ENCODE measurements at regions not wholly inside any gene's neighbourhood (a gene's known extent, or its start where the extent isn't known, plus 50 kb on each side); places are given as distances from the start of the nearest gene placed in this dataset.

- TF ChIP-seq U2AF1 (optimal IDR thresholded peaks at IDR 0.05; ENCODE audit: low read depth, low read length) (no peak), RFX1 (IDR thresholded peaks at IDR 0.05) (no peak), ZNF507 (tag; conservative IDR thresholded peaks at IDR 0.05) (no peak), TAL1 (IDR thresholded peaks at IDR 0.05) (no peak)
- Histone ChIP-seq H3K27me3 (ENCODE audit: control insufficient read depth in 2 of 2, insufficient read depth in 2 of 2, low read length in 2 of 2) (no peaks in the 10 kb centered on the region), H3K4me2 (ENCODE audit: insufficient read depth, low read length) (no peak overlapping the region), H3K4me3 (no peak overlapping the region), H2AFZ (ENCODE audit: low read depth, low read length) (peak overlapping the region; percentile 38; the same call in 1 of the 2 replicates), H3K9ac (ENCODE audit: insufficient read depth in 1 of 2, low read depth in 2 of 2, low read length in 2 of 2) (no peak overlapping the region), H4K20me1 (replicated peaks; ENCODE audit: control insufficient read depth, insufficient read depth, low read length) (no peaks in the 10 kb centered on the region), H3K9me3 (replicated peaks; ENCODE audit: control insufficient read depth, insufficient read depth, low read depth, low read length) (no peaks in the 10 kb centered on the region), H3K4me1 (replicated peaks in 1 of 2; ENCODE audit: control insufficient read depth in 2 of 2, insufficient read depth in 2 of 2, low read length in 2 of 2) (no peaks in the 10 kb centered on the region), H3K27ac (ENCODE audit: extremely low read depth, low read depth, low read length) (no peak overlapping the region), H3K36me3 (ENCODE audit: control insufficient read depth, insufficient read depth, low read length) (no peaks in the 10 kb centered on the region), H3K79me2 (ENCODE audit: control insufficient read depth, insufficient read depth, low read length) (no peaks in the 10 kb centered on the region), H3K9me1 (ENCODE audit: control insufficient read depth, insufficient read depth, low read length) (no peaks in the 10 kb centered on the region)
- no peak for FAIRE-seq
- CTCF ChIA-PET (ENCODE audit: low intra/inter-chr PET ratio) = no interaction called here
- BruUV-seq (replicated peaks) = no TSS peak
- ATAC-seq = no peak
- DNase-seq (ENCODE audit: extremely low read depth in 1 of 4, low spot score in 3 of 4) = no peak
- in situ Hi-C loops (cut with MboI) (no loop called here), intact Hi-C loops (cut with micrococcal nuclease) (no loop called here)
- POLR2A ChIA-PET = interaction anchor here (0.7 to 1.9 kb wide), 3 partner anchors 9 to 253 kb away, joined by 3 to 5 read pairs (median 3); no protein-coding TSS in a partner anchor
- 29% methylated on average over 2 of the region's 2 CpGs for WGBS (ENCODE audit: insufficient coverage, low coverage, missing lambda C conversion rate)
Observed at GRCh38 chr1:70778056-70778762, 269.4 kb downstream of the PTGER3 start.

DNA sequence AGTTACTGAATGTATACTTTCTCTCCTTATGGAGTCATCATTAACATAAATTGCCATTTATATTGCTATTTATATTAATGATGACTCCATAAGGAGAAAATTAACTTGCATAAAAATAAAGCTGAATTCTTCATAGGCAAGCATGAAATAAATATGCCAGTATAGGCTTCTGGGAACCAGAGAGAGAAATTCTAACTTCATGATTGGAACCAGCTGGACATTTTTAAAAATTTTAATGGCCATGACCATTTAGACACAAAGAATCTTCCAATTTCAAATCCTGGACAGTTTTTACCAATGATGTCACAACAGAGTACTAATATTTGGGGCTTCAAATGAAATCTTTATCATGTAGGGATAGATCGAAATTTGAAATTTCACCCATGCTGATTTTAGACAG is 268.7 kb downstream of the PTGER3 start:
- intact Hi-C loops (cut with micrococcal nuclease) = no loop called here
- Histone ChIP-seq H3K27ac (ENCODE audit: extremely low read depth, low read depth, low read length) (no peak overlapping the region), H4K20me1 (replicated peaks; ENCODE audit: control insufficient read depth, insufficient read depth, low read length) (no peaks in the 10 kb centered on the region), H3K4me3 (no peak overlapping the region), H3K79me2 (ENCODE audit: control insufficient read depth, insufficient read depth, low read length) (no peaks in the 10 kb centered on the region), H3K9me3 (replicated peaks; ENCODE audit: control insufficient read depth, insufficient read depth, low read depth, low read length) (no peaks in the 10 kb centered on the region), H2AFZ (ENCODE audit: low read depth, low read length) (no peak overlapping the region), H3K9me1 (ENCODE audit: control insufficient read depth, insufficient read depth, low read length) (no peaks in the 10 kb centered on the region), H3K4me2 (ENCODE audit: insufficient read depth, low read length) (no peak overlapping the region), H3K27me3 (ENCODE audit: control insufficient read depth in 2 of 2, insufficient read depth in 2 of 2, low read length in 2 of 2) (no peaks in the 10 kb centered on the region), H3K9ac (ENCODE audit: insufficient read depth in 1 of 2, low read depth in 2 of 2, low read length in 2 of 2) (no peak overlapping the region), H3K4me1 (replicated peaks in 1 of 2; ENCODE audit: control insufficient read depth in 2 of 2, insufficient read depth in 2 of 2, low read length in 2 of 2) (no peaks in the 10 kb centered on the region), H3K36me3 (ENCODE audit: control insufficient read depth, insufficient read depth, low read length) (no peaks in the 10 kb centered on the region)
- FAIRE-seq (no peak), ATAC-seq (no peak), DNase-seq (ENCODE audit: extremely low read depth in 1 of 4, low spot score in 3 of 4) (no peak)
- 64% methylated on average over 1 of the region's 1 CpG for WGBS (ENCODE audit: insufficient coverage, low coverage, missing lambda C conversion rate)
- ChIA-PET CTCF (ENCODE audit: low intra/inter-chr PET ratio) (no interaction called here), POLR2A (interaction anchor here (1.9 kb wide), 1 partner anchor 8 kb away, joined by 5 read pairs; no protein-coding TSS in a partner anchor)
- BruUV-seq (replicated peaks) = no TSS peak
- in situ Hi-C loops (cut with MboI) = no loop called here
- TF ChIP-seq ZNF696 (CRISPR knock-in tag; conservative IDR thresholded peaks at IDR 0.05) (no peak), TBL1XR1 (IDR thresholded peaks at IDR 0.05; ENCODE audit: low read length in 2 of 2) (no peak), MAFG (tag; conservative IDR thresholded peaks at IDR 0.05) (no peak), COPS2 (conservative IDR thresholded peaks at IDR 0.05) (no peak), ETV5 (CRISPR knock-in tag; IDR thresholded peaks at IDR 0.05; ENCODE audit: low read depth) (no peak), PHTF2 (CRISPR knock-in tag; IDR thresholded peaks at IDR 0.05) (no peak), ZNF217 (CRISPR knock-in tag; IDR thresholded peaks at IDR 0.05) (no peak), ZBTB12 (CRISPR knock-in tag; IDR thresholded peaks at IDR 0.05) (no peak), SP2 (IDR thresholded peaks at IDR 0.05; ENCODE audit: extremely low read depth, low read depth, low read length, poor library complexity, severe bottlenecking) (no peak)
- TF ChIP-seq, protein P1, sequence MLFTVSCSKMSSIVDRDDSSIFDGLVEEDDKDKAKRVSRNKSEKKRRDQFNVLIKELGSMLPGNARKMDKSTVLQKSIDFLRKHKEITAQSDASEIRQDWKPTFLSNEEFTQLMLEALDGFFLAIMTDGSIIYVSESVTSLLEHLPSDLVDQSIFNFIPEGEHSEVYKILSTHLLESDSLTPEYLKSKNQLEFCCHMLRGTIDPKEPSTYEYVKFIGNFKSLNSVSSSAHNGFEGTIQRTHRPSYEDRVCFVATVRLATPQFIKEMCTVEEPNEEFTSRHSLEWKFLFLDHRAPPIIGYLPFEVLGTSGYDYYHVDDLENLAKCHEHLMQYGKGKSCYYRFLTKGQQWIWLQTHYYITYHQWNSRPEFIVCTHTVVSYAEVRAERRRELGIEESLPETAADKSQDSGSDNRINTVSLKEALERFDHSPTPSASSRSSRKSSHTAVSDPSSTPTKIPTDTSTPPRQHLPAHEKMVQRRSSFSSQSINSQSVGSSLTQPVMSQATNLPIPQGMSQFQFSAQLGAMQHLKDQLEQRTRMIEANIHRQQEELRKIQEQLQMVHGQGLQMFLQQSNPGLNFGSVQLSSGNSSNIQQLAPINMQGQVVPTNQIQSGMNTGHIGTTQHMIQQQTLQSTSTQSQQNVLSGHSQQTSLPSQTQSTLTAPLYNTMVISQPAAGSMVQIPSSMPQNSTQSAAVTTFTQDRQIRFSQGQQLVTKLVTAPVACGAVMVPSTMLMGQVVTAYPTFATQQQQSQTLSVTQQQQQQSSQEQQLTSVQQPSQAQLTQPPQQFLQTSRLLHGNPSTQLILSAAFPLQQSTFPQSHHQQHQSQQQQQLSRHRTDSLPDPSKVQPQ (CRISPR knock-in tag; IDR thresholded peaks at IDR 0.05; ENCODE audit: borderline replicate concordance) = no peak

All from K562 (cell line).